ENCODE measurements at regions not wholly inside any gene's neighbourhood (a gene's known extent, or its start where the extent isn't known, plus 50 kb on each side); places are given as distances from the start of the nearest gene placed in this dataset.

DNA sequence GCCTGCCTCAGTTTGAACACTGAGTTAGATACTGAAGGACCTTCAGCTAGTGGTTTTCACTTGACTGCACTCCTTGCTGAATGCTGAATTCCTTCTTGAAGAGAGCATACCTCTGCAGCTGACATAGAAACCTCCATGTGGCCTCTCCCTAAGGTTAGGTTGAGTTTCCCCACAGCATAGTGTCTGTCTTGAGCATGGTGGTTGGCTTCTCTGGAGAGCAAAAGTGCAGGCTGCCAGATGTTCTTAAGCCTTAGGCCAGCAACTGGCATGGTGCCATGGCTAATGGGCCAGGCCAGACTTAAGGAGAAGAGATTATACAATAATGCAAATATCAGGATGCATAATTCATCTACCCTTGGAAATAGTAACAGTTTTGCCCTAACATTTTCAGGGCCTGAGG is 545.6 kb upstream of the ZNF385D start:
- H3K9me3 ChIP-seq (ENCODE audit: control insufficient read depth, low read depth, low read length): no peaks in the 10 kb centered on the region
- Mint-ChIP-seq H3K4me3 (no peak overlapping the region), H3K27me3 (ENCODE audit: low read depth) (no peaks in the 10 kb centered on the region), H3K36me3 (ENCODE audit: insufficient read depth in 1 of 3, low read depth in 3 of 3) (no peaks in the 10 kb centered on the region), H3K9me3 (peaks cover 0 to 9% of the 10 kb centered on the region in 2 experiments; a peak in 2 of 5 replicates), H3K27ac (peak overlapping the region in 1 of 3 experiments; percentile 52; a peak in 1 of 7 replicates), H3K4me1 (no peaks in the 10 kb centered on the region)
- no peak overlapping the region for H2BK12ac ChIP-seq (ENCODE audit: insufficient read length, low read depth, low read length)
- no peaks in the 10 kb centered on the region for H3K79me2 ChIP-seq (ENCODE audit: insufficient read depth, low read length)
- H3K56ac ChIP-seq (ENCODE audit: insufficient read length, low read depth, low read length): no peak overlapping the region
- H3K23ac ChIP-seq (ENCODE audit: insufficient read length, low read depth, low read length): no peak overlapping the region
- no peak overlapping the region for H3T11ph ChIP-seq (ENCODE audit: low read length)
- H4K91ac ChIP-seq (ENCODE audit: insufficient read length, low read depth, low read length): no peak overlapping the region
- H3K4ac ChIP-seq (ENCODE audit: low read depth, low read length): no peak overlapping the region
- no peak overlapping the region for H4K5ac ChIP-seq (ENCODE audit: insufficient read length, low read depth, low read length)
- H3K4me2 ChIP-seq (ENCODE audit: insufficient read depth, insufficient read length, low read length): no peak overlapping the region
- H3K14ac ChIP-seq (ENCODE audit: insufficient read depth, low read length): no peak overlapping the region
- H3K23me2 ChIP-seq (ENCODE audit: insufficient read length, low read depth, low read length, poor library complexity, severe bottlenecking): no peaks in the 10 kb centered on the region
- H3K9ac ChIP-seq (ENCODE audit: extremely low read depth, insufficient read length, low read length): no peak overlapping the region
- no peak overlapping the region for H2BK120ac ChIP-seq (ENCODE audit: low read depth, low read length, poor library complexity, severe bottlenecking)
- no peak overlapping the region for H2AFZ ChIP-seq (ENCODE audit: low read length)
- no peaks in the 10 kb centered on the region for H3K4me1 ChIP-seq (ENCODE audit: insufficient read depth, low read length)
- H2BK15ac ChIP-seq (ENCODE audit: low read depth, low read length): no peak overlapping the region
- TF ChIP-seq, protein P1, sequence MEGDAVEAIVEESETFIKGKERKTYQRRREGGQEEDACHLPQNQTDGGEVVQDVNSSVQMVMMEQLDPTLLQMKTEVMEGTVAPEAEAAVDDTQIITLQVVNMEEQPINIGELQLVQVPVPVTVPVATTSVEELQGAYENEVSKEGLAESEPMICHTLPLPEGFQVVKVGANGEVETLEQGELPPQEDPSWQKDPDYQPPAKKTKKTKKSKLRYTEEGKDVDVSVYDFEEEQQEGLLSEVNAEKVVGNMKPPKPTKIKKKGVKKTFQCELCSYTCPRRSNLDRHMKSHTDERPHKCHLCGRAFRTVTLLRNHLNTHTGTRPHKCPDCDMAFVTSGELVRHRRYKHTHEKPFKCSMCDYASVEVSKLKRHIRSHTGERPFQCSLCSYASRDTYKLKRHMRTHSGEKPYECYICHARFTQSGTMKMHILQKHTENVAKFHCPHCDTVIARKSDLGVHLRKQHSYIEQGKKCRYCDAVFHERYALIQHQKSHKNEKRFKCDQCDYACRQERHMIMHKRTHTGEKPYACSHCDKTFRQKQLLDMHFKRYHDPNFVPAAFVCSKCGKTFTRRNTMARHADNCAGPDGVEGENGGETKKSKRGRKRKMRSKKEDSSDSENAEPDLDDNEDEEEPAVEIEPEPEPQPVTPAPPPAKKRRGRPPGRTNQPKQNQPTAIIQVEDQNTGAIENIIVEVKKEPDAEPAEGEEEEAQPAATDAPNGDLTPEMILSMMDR (conservative IDR thresholded peaks at IDR 0.05): no peak
- H3K18ac ChIP-seq (ENCODE audit: insufficient read length, low read depth, low read length): no peak overlapping the region
- DNase-seq: no peak
- no peak overlapping the region for H2BK20ac ChIP-seq (ENCODE audit: low read depth, low read length, poor library complexity, severe bottlenecking)
- H4K8ac ChIP-seq (replicated peaks; ENCODE audit: insufficient read length, low read depth, low read length): no peak overlapping the region
- no peaks in the 10 kb centered on the region for H3K79me1 ChIP-seq (ENCODE audit: insufficient read depth, low read depth, low read length, poor library complexity, severe bottlenecking)
- H2AK5ac ChIP-seq (ENCODE audit: insufficient read length, low read length): no peak overlapping the region
- no peak overlapping the region for H2BK5ac ChIP-seq (ENCODE audit: insufficient read length, low read length)
- H3K27ac ChIP-seq (ENCODE audit: insufficient read length, low read depth, low read length): no peak overlapping the region
- no peaks in the 10 kb centered on the region for H3K27me3 ChIP-seq (ENCODE audit: insufficient read depth, low read length)
- H4K20me1 ChIP-seq (ENCODE audit: control insufficient read depth, insufficient read depth, insufficient read length): no peaks in the 10 kb centered on the region
